ENCODE measurements at regions not wholly inside any gene's neighbourhood (a gene's known extent, or its start where the extent isn't known, plus 50 kb on each side); places are given as distances from the start of the nearest gene placed in this dataset.

- no peak for TF ChIP-seq CTCF (IDR thresholded peaks at IDR 0.05)
- H3K27me3 ChIP-seq: no peaks in the 10 kb centered on the region
Measured at GRCh38 chr7:81180573-81180972, 261.7 kb upstream of the SEMA3C start.

GRCh38 chr7:81175275-81175940, 256.6 kb upstream of the SEMA3C start:
- no peaks in the 10 kb centered on the region for H3K9me3 ChIP-seq
- TF ChIP-seq CTCF (IDR thresholded peaks at IDR 0.05): no peak
- no peaks in the 10 kb centered on the region for H3K4me1 ChIP-seq (ENCODE audit: control insufficient read depth in 1 of 2, insufficient read depth in 1 of 2, low read depth in 1 of 2, low read length in 1 of 2)
- no peak overlapping the region for H3K4me3 ChIP-seq (ENCODE audit: low read depth in 1 of 2, low read length in 1 of 2)
- H3K27me3 ChIP-seq: no peaks in the 10 kb centered on the region
- no peaks in the 10 kb centered on the region for H3K36me3 ChIP-seq
- H3K27ac ChIP-seq: no peak overlapping the region

More at GRCh38 chr7:81180573-81180972, 261.7 kb upstream of the SEMA3C start:
- Histone ChIP-seq H3K9me3 (no peaks in the 10 kb centered on the region), H3K27ac (no peak overlapping the region), H3K4me1 (ENCODE audit: control insufficient read depth in 1 of 2, insufficient read depth in 1 of 2, low read depth in 1 of 2, low read length in 1 of 2) (no peaks in the 10 kb centered on the region), H3K4me3 (ENCODE audit: low read depth in 1 of 2, low read length in 1 of 2) (no peak overlapping the region), H3K36me3 (no peaks in the 10 kb centered on the region)

GRCh38 chr7:81173766-81174281, 255.0 kb upstream of the SEMA3C start:
- no peaks in the 10 kb centered on the region for H3K36me3 ChIP-seq
- no peaks in the 10 kb centered on the region for H3K27me3 ChIP-seq
- no peak overlapping the region for H3K4me3 ChIP-seq (ENCODE audit: low read depth in 1 of 2, low read length in 1 of 2)
- TF ChIP-seq CTCF (IDR thresholded peaks at IDR 0.05): no peak
- H3K4me1 ChIP-seq (ENCODE audit: control insufficient read depth in 1 of 2, insufficient read depth in 1 of 2, low read depth in 1 of 2, low read length in 1 of 2): no peaks in the 10 kb centered on the region
- no peaks in the 10 kb centered on the region for H3K9me3 ChIP-seq
- no peak overlapping the region for H3K27ac ChIP-seq

GRCh38 chr7:81170291-81170690, 251.4 kb upstream of the SEMA3C start:
- no peak for TF ChIP-seq CTCF (IDR thresholded peaks at IDR 0.05)
- Histone ChIP-seq H3K9me3 (no peaks in the 10 kb centered on the region), H3K27me3 (no peaks in the 10 kb centered on the region), H3K27ac (no peak overlapping the region), H3K4me1 (ENCODE audit: control insufficient read depth in 1 of 2, insufficient read depth in 1 of 2, low read depth in 1 of 2, low read length in 1 of 2) (no peaks in the 10 kb centered on the region), H3K36me3 (no peaks in the 10 kb centered on the region), H3K4me3 (ENCODE audit: low read depth in 1 of 2, low read length in 1 of 2) (no peak overlapping the region)

GRCh38 chr7:81167934-81168333, 249.1 kb upstream of the SEMA3C start:
- Histone ChIP-seq H3K4me3 (ENCODE audit: low read depth in 1 of 2, low read length in 1 of 2) (no peak overlapping the region), H3K36me3 (no peaks in the 10 kb centered on the region), H3K27ac (no peak overlapping the region), H3K4me1 (ENCODE audit: control insufficient read depth in 1 of 2, insufficient read depth in 1 of 2, low read depth in 1 of 2, low read length in 1 of 2) (no peaks in the 10 kb centered on the region), H3K9me3 (no peaks in the 10 kb centered on the region), H3K27me3 (no peaks in the 10 kb centered on the region)
- TF ChIP-seq CTCF (IDR thresholded peaks at IDR 0.05): no peak

Measured in neutrophil (primary cell).